ENCODE measurements at regions not wholly inside any gene's neighbourhood (a gene's known extent, or its start where the extent isn't known, plus 50 kb on each side); places are given as distances from the start of the nearest gene placed in this dataset.

DNA sequence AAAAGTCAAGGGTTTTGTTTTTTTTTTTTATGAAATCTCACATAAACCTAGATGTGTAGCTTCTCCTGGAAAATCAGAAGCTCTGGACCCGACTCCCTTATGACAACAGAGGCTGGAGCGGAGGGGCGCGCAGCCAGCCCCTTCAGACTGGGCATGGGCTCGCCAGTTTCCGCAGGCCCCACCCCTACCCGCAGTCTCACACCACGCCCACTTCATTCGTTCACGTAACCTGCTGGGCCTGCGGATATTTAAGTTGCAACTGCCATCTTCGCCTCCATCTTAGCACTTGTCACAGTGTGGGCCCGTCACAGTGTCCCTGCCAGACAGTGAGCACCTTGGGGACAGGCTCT, 111.7 kb upstream of the PTPN1 start:
- TF ChIP-seq POLR2A (IDR thresholded peaks at IDR 0.05) (no peak), EP300 (IDR thresholded peaks at IDR 0.05; ENCODE audit: low read depth) (no peak), POLR2AphosphoS5 (IDR thresholded peaks at IDR 0.05) (no peak)
- TF ChIP-seq, protein P1, sequence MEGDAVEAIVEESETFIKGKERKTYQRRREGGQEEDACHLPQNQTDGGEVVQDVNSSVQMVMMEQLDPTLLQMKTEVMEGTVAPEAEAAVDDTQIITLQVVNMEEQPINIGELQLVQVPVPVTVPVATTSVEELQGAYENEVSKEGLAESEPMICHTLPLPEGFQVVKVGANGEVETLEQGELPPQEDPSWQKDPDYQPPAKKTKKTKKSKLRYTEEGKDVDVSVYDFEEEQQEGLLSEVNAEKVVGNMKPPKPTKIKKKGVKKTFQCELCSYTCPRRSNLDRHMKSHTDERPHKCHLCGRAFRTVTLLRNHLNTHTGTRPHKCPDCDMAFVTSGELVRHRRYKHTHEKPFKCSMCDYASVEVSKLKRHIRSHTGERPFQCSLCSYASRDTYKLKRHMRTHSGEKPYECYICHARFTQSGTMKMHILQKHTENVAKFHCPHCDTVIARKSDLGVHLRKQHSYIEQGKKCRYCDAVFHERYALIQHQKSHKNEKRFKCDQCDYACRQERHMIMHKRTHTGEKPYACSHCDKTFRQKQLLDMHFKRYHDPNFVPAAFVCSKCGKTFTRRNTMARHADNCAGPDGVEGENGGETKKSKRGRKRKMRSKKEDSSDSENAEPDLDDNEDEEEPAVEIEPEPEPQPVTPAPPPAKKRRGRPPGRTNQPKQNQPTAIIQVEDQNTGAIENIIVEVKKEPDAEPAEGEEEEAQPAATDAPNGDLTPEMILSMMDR (IDR thresholded peaks at IDR 0.05) = no peak
